GM12891 (cell line): ENCODE measurements at regions not wholly inside any gene's neighbourhood (a gene's known extent, or its start where the extent isn't known, plus 50 kb on each side); places are given as distances from the start of the nearest gene placed in this dataset.

Experiments used
- PAX5 ChIP-seq: IDR thresholded peaks from 2 replicates; pipeline ENCODE4 v1.6.1; 2011; ENCODE audit warnings: low read length, moderate library complexity, mild to moderate bottlenecking; ENCODE audit not compliant: insufficient read depth, severe bottlenecking
- POLR2A ChIP-seq: IDR thresholded peaks from 2 replicates; pipeline ENCODE4 v1.6.1; 2011; ENCODE audit warnings: low read depth, low read length, control low read depth
- POLR2AphosphoS5 ChIP-seq: IDR thresholded peaks from 2 replicates; pipeline ENCODE4 v1.6.1; 2011; ENCODE audit warnings: low read depth, low read length, control low read depth
- SPI1 ChIP-seq: IDR thresholded peaks from 2 replicates; pipeline ENCODE4 v1.6.1; 2011; ENCODE audit warnings: low read depth, low read length, control low read depth
- TAF1 ChIP-seq: IDR thresholded peaks from 2 replicates; pipeline ENCODE4 v1.6.1; 2011; ENCODE audit warnings: low read depth, low read length, control low read depth

GRCh38 chr5:143569213-143569701 lies 165.8 kb upstream of the NR3C1 start:
- TF ChIP-seq POLR2AphosphoS5, result no peak
- TF ChIP-seq POLR2A, result no peak
- no peak for TF ChIP-seq TAF1
- no peak for TF ChIP-seq PAX5
- TF ChIP-seq SPI1, result no peak
